ENCODE measurements at regions not wholly inside any gene's neighbourhood (a gene's known extent, or its start where the extent isn't known, plus 50 kb on each side); places are given as distances from the start of the nearest gene placed in this dataset.
"Not testable (repeated sequence)": the region's sequence is repeated elsewhere in the genome, so short reads cannot be mapped to it uniquely, and the experiment has no call there.

GRCh38 chr2:91839904-91840868 lies 3031.0 kb upstream of the TEKT4 start:
- DNase-seq (ENCODE audit: low read depth in 2 of 2): no peak

GRCh38 chr2:91842264-91842663 lies 3029.0 kb upstream of the TEKT4 start:
- DNase-seq (ENCODE audit: low read depth in 2 of 2): not testable (repeated sequence)

GRCh38 chr2:91842913-91843312 lies 3028.3 kb upstream of the TEKT4 start:
- not testable (repeated sequence) for DNase-seq (ENCODE audit: low read depth in 2 of 2)

- DNase-seq (ENCODE audit: low read depth in 2 of 2): not testable (repeated sequence)
Observed at GRCh38 chr2:91843723-91844450, 3027.3 kb upstream of the TEKT4 start.

- DNase-seq (ENCODE audit: low read depth in 2 of 2): not testable (repeated sequence)
Observed at GRCh38 chr2:91844451-91844825, 3026.8 kb upstream of the TEKT4 start.

- DNase-seq (ENCODE audit: low read depth in 2 of 2): not testable (repeated sequence)
Observed at GRCh38 chr2:91846388-91846787, 3024.8 kb upstream of the TEKT4 start.

DNA sequence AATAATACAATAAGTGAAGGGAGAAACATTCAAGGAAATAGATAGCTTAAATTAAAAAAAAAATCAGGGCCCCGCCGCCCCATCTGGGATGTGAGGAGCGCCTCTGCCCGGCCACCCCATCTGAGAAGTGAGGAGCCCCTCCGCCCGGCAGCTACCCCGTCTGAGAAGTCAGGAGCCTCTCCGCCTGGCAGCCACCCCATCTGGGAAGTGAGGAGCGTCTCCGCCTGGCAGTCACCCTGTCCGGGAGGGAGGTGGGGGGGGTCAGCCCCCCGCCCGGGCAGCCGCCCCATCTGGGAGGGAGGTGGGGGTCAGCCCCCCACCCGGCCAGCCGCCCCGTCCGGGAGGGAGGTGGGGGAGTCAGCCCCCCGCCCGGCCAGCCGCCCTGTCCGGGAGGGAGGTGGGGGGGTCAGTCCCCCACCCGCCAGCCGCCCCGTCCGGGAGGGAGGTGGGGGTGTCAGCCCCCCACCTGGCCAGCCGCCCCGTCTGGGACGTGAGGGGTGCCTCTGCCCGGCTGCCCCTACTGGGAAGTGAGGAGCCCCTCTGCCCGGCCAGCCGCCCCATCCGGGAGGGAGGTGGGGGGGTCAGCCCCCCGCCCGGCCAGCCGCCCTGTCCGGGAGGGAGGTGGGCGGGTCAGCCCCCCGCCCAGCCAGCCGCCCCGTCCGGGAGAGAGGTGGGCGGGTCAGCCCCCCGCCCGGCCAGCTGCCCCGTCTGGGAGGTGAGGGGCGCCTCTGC lies 3019.4 kb upstream of the TEKT4 start:
- DNase-seq (ENCODE audit: low read depth in 2 of 2): not testable (repeated sequence)

GRCh38 chr2:91856971-91857370 lies 3014.3 kb upstream of the TEKT4 start:
- not testable (repeated sequence) for DNase-seq (ENCODE audit: low read depth in 2 of 2)

DNA sequence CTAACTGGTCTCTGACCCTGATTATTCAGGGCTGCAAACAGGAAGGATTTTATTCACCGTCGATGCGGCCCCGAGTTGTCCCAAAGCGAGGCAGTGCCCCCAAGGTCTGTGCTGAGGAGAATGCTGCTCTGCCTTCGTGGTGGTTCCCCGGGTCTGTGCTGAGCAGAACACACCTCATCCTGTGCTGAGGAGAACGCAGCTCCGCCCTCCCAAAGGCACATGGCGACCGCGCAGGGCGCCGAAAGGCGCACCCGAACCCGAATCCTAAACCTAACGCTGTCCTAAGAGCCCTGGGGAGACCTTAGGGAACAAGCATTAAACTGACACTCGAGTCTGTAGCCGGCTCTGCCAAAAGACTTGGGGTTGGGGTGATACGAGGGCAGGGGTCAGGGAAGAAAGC lies 3013.5 kb upstream of the TEKT4 start:
- DNase-seq (ENCODE audit: low read depth in 2 of 2): not testable (repeated sequence)

DNA sequence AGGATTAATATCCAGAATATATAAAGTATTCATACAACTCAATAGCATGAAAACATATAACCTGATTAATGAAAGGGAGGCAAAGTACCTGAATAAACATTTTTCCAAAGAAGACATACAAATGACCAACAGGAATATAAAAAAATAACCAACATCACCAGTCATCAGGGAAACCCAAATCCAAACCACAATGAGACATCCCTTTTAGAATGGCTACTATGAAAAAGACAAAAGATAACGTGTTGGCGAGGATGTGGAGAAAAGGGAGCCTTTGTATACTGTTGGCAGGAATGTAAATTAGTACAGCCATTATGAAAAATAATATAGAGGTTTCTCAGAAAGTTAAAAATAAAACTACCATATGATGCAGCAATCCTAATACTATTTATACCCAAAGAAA lies 2999.5 kb upstream of the TEKT4 start:
- DNase-seq (ENCODE audit: low read depth in 2 of 2): not testable (repeated sequence)

DNA sequence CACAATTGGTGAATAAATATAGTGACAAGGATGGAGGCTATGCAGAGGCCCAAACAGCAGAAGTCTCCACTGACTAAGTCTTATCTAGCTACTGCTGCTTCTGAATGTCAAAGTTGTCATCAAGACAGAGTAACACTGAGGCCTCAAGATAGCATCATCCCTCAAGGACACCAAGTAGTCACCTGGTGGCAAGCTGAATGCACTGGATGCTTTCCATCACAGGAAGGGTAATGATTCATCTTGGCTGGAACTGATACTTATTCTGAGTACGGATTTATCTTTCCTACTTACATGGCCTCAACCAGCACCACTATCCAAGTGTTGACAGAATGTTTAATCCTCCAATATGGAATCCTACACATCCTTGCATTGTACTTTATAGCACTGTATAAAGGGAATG lies 2997.8 kb upstream of the TEKT4 start:
- not testable (repeated sequence) for DNase-seq (ENCODE audit: low read depth in 2 of 2)

DNA sequence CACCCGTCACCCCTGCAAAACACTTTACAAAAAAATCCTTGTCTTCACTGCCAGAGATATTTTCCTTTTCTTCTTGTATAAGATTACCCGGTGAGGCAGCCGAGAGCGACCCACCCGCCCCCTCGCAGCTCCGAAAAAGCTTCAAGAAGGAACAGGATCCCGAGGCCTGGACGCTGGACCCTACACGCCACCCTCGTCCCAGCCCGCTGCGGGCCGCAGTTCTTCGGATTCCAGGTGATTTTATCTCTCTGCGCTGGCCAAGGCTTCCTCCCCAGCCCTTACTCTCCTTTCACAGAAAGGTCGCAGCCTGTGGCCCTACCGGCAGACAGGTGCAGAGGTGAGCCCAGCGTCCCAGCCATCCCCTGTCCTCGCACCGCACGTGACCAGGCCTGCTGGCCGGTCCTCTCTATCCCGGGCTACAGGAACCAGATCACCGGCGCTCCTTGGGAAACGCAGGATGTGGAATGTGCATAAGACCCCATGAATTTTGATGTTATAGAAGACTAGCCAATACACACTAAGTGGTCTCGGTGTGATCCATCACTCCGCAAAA lies 2993.5 kb upstream of the TEKT4 start:
- not testable (repeated sequence) for DNase-seq (ENCODE audit: low read depth in 2 of 2)

GRCh38 chr2:91895091-91895490 lies 2976.1 kb upstream of the TEKT4 start:
- DNase-seq (ENCODE audit: low read depth in 2 of 2): not testable (repeated sequence)

DNA sequence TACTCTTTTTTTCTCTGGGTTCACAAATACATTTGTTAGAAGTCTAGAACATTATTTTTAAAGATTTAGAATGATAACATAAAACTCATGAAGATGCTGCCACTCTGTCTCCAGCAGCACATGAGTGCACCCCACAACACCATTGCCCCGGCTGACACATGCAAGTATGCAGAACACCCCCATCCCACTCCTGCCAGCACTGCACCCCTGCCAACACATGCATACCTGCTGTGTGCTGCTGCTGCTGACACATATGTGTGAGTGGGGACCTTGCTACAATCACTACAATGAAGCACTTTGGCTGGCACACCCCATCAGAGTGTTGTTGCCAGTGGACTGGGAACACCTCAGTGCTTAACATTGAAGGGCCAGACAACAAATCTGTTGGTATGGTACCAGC lies 2953.6 kb upstream of the TEKT4 start:
- not testable (repeated sequence) for DNase-seq (ENCODE audit: low read depth in 2 of 2)

Measured in fibroblast of skin of left biceps (primary cell).